Adrenal gland (tissue), 9 donors: ENCODE measurements at regions not wholly inside any gene's neighbourhood (a gene's known extent, or its start where the extent isn't known, plus 50 kb on each side); places are given as distances from the start of the nearest gene placed in this dataset.

ENCODE experiments used
- DNase-seq, 7 donors: peaks; one replicate each; pipeline ENCODE4 v3.0.0-alpha.2; 2019 to 2020
- H3K27ac ChIP-seq, 5 donors: fragments of 200-600 bp; sonication (generic) in 4 of 5; 1 replicate in 3 of 5; 2 replicates in 2 of 5; pipeline versions ENCODE4 v1.5.1 to v1.8.0; 2016 to 2020; ENCODE audit warnings: mild to moderate bottlenecking in 1 of 5
- H3K27me3 ChIP-seq: fragments of 200-600 bp; 2 replicates; pipeline ENCODE4 v1.8.0; 2021
- H3K36me3 ChIP-seq, 2 donors: fragments of 200-600 bp; replicated peaks in 1 of 2; 1 replicate in 1 of 2; 2 replicates in 1 of 2; pipeline versions ENCODE4 v1.5.1 to v1.8.0; 2018 to 2022
- H3K4me1 ChIP-seq, 2 donors: fragments of 200-600 bp; replicated peaks in 1 of 2; 1 replicate in 1 of 2; 2 replicates in 1 of 2; pipeline versions ENCODE4 v1.5.1 to v1.8.0; 2018 to 2021
- H3K4me3 ChIP-seq, 4 donors: fragments of 200-600 bp; sonication (generic) in 3 of 4; one replicate each; pipeline ENCODE4 v1.5.1; 2016 to 2018
- H3K9me3 ChIP-seq, 3 donors: fragments of 200-600 bp; sonication (generic) in 1 of 3; replicated peaks in 1 of 3; 1 replicate in 2 of 3; 2 replicates in 1 of 3; pipeline versions ENCODE4 v1.5.1 to v1.8.0; 2016 to 2021
- POLR2A ChIP-seq, 2 donors: fragments of 450-650 bp; IDR thresholded peaks; one replicate each; pipeline ENCODE4 v1.6.1; 2017; ENCODE audit warnings: antibody characterized with exemption in 2 of 2, mild to moderate bottlenecking in 2 of 2, moderate library complexity in 1 of 2
- WGBS, 4 donors: extraction: QIAGEN DNeasy Blood & Tissue Kit in 2 of 4; methylation state at CpG; one replicate each; pipeline versions ENCODE4 v1.1.5 to v1.1.7; 2013 to 2017; 5-methylcytosine and 5-hydroxymethylcytosine counted together
- intact Hi-C, 2 donors: fragments of 100-400 bp; cut with DNase I; formaldehyde crosslinking; loops; one replicate each; pipeline versions ENCODE4 v1.14.1 to v1.15.0; 2022 to 2023
- TF ChIP-seq, protein P1 (sequence below), 6 experiments: fragments of 450-650 bp in 4 of 6; fragments of 200-600 bp in 2 of 6; sonication (generic) in 1 of 6; IDR thresholded peaks; 1 replicate in 5 of 6; 2 replicates in 1 of 6; pipeline versions ENCODE4 v1.5.1 to v1.8.0; 2016 to 2021; ENCODE audit warnings: antibody characterized with exemption in 6 of 6, mild to moderate bottlenecking in 2 of 6, moderate library complexity in 1 of 6
- donor health status: healthy with polysubstance abuse.
- donor health status: Bipolar disorder and iron deficiency.
- donor health status: DM: yes; HTN: yes; CAD: no.
- donor health status: DM: no; HTN: no; CAD: no.
- donor health status: DM: no; HTN: no; CAD: no.

DNA sequence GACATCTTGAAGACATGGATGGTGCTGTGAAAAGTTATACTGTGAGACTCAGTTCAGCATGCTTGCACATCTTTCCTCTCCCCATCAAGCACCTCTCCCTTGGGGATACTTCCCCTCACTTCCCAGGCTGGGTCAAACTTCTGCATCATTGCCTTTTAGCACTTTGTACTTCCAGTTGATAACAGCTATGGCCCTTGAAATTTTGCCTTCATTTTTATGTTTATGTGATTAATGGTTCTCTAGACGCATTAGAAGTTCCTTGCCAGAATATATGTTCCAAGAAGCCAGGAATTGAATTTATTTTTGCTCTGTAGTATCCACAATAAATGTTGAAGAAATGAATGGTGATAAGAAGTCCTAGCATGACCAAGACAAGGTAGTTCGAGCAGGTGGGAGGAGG lies 120.9 kb upstream of the ST6GAL2 start:
- H3K9me3 ChIP-seq, result no peaks in the 10 kb centered on the region
- no peak for DNase-seq
- no peaks in the 10 kb centered on the region for H3K27me3 ChIP-seq
- H3K4me3 ChIP-seq, result no peak overlapping the region
- H3K36me3 ChIP-seq, result no peaks in the 10 kb centered on the region
- intact Hi-C loops, result no loop called here
- H3K4me1 ChIP-seq, result no peaks in the 10 kb centered on the region
- no peak overlapping the region for H3K27ac ChIP-seq
- no peak for TF ChIP-seq POLR2A (IDR thresholded peaks at IDR 0.05)
- TF ChIP-seq, protein P1, sequence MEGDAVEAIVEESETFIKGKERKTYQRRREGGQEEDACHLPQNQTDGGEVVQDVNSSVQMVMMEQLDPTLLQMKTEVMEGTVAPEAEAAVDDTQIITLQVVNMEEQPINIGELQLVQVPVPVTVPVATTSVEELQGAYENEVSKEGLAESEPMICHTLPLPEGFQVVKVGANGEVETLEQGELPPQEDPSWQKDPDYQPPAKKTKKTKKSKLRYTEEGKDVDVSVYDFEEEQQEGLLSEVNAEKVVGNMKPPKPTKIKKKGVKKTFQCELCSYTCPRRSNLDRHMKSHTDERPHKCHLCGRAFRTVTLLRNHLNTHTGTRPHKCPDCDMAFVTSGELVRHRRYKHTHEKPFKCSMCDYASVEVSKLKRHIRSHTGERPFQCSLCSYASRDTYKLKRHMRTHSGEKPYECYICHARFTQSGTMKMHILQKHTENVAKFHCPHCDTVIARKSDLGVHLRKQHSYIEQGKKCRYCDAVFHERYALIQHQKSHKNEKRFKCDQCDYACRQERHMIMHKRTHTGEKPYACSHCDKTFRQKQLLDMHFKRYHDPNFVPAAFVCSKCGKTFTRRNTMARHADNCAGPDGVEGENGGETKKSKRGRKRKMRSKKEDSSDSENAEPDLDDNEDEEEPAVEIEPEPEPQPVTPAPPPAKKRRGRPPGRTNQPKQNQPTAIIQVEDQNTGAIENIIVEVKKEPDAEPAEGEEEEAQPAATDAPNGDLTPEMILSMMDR (IDR thresholded peaks at IDR 0.05), result no peak
- 49 to 72% (median 60%) methylated on average over 2 of the region's 2 CpGs for WGBS, 4 donors

DNA sequence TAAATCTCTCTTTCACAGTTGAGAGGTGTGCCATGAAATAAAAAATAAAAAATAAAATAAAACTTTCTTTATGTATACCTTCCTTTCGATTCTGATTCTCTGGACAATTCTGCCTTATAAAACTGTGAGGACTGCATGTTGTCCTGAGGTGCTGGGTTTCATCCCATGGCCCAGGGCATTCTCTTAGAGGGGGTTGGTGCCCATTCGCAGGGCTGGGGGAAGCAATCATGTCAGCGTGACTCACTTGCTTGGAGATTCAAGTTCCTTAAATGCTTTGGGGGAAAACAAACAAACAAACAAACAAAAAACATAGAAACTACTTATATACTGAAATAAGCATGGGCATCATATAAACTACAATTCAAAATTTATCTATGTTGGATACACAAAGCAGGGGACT lies 122.0 kb upstream of the ST6GAL2 start:
- H3K36me3 ChIP-seq, result no peaks in the 10 kb centered on the region
- TF ChIP-seq, protein P1 (IDR thresholded peaks at IDR 0.05), result no peak
- no peak for TF ChIP-seq POLR2A (IDR thresholded peaks at IDR 0.05)
- H3K27me3 ChIP-seq, result no peaks in the 10 kb centered on the region
- H3K4me1 ChIP-seq, result no peaks in the 10 kb centered on the region
- no peak for DNase-seq
- H3K4me3 ChIP-seq, result no peak overlapping the region
- no peaks in the 10 kb centered on the region for H3K9me3 ChIP-seq
- intact Hi-C loops, result no loop called here
- H3K27ac ChIP-seq, result no peak overlapping the region
- WGBS, 4 donors, result 50 to 80% (median 61%) methylated on average over 3 of the region's 3 CpGs

DNA sequence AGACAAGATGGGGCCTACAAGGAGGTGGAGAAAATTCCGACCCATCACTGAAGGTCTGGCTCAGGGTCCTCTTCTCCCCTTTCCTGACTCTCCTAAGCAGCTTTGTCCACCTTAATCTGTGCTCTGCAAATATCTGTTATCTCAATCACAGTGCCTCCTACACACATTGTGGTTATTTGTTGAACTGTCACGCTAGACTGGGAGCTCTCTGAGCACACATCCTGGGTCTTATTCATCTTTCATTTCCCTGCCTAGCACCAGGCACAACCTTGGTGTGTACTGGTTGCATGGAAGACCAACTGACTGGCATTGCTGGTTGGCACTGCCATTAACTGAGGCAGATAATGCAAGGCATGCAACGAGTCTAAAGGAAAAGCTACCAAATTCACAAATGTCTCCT lies 122.9 kb upstream of the ST6GAL2 start:
- Histone ChIP-seq H3K27me3 (no peaks in the 10 kb centered on the region), H3K36me3 (no peaks in the 10 kb centered on the region), H3K4me1 (no peaks in the 10 kb centered on the region), H3K27ac (no peak overlapping the region), H3K4me3 (no peak overlapping the region), H3K9me3 (no peaks in the 10 kb centered on the region)
- intact Hi-C loops, result no loop called here
- WGBS, 4 donors, result 66 to 74% (median 68%) methylated on average over 3 of the region's 3 CpGs
- no peak for DNase-seq
- TF ChIP-seq POLR2A (IDR thresholded peaks at IDR 0.05), result no peak
- TF ChIP-seq, protein P1 (IDR thresholded peaks at IDR 0.05), result no peak

DNA sequence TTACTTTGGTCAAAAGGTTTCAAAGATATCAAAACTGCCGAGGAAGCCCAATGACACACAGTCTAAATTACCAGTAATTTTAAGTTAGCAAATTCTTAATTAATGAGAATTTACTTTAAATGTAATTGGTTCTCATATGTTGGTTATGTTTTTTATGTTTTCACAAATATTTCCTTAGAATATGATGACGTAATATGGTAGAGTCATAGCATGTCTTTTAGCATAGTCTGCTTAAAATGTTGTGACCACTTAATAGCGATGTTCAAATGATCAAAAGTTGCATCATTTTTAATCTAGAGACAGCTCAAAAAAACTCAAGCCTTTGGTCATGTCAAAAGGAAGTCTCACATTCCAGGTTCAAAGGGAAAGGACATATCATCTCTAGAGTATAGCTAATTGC lies 123.3 kb upstream of the ST6GAL2 start:
- Histone ChIP-seq H3K36me3 (no peaks in the 10 kb centered on the region), H3K4me1 (no peaks in the 10 kb centered on the region), H3K9me3 (no peaks in the 10 kb centered on the region), H3K27me3 (no peaks in the 10 kb centered on the region), H3K4me3 (no peak overlapping the region), H3K27ac (no peak overlapping the region)
- no peak for DNase-seq
- TF ChIP-seq, protein P1 (IDR thresholded peaks at IDR 0.05), result no peak
- intact Hi-C loops, result no loop called here
- 78 to 96% (median 86%) methylated on average over 3 of the region's 3 CpGs for WGBS, 4 donors
